ENCODE measurements at regions not wholly inside any gene's neighbourhood (a gene's known extent, or its start where the extent isn't known, plus 50 kb on each side); places are given as distances from the start of the nearest gene placed in this dataset.

GRCh38 chr2:51681854-51682253 is 649.9 kb upstream of the NRXN1 start:
- Mint-ChIP-seq H3K27ac (no peak overlapping the region), H3K4me3 (no peak overlapping the region), H3K4me1 (no peaks in the 10 kb centered on the region), H3K27me3 (no peaks in the 10 kb centered on the region), H3K9me3 (peaks cover 5% of the 10 kb centered on the region), H3K36me3 (ENCODE audit: low read depth) (no peaks in the 10 kb centered on the region)
- intact Hi-C loops (cut with micrococcal nuclease) = no loop called here
- DNase-seq = no peak

GRCh38 chr2:51673628-51674027 is 641.7 kb upstream of the NRXN1 start:
- no peak for DNase-seq
- peaks cover 6% of the 10 kb centered on the region for H3K9me3 Mint-ChIP-seq
- no peaks in the 10 kb centered on the region for H3K4me1 Mint-ChIP-seq
- H3K27me3 Mint-ChIP-seq = no peaks in the 10 kb centered on the region
- H3K36me3 Mint-ChIP-seq (ENCODE audit: low read depth) = no peaks in the 10 kb centered on the region
- intact Hi-C loops (cut with micrococcal nuclease) = no loop called here
- H3K27ac Mint-ChIP-seq = no peak overlapping the region
- H3K4me3 Mint-ChIP-seq = no peak overlapping the region

GRCh38 chr2:51667679-51668078 is 635.7 kb upstream of the NRXN1 start:
- Mint-ChIP-seq H3K4me1 (no peaks in the 10 kb centered on the region), H3K4me3 (no peak overlapping the region), H3K36me3 (ENCODE audit: low read depth) (no peaks in the 10 kb centered on the region), H3K27ac (no peak overlapping the region), H3K27me3 (no peaks in the 10 kb centered on the region), H3K9me3 (peaks cover 11% of the 10 kb centered on the region)
- intact Hi-C loops (cut with micrococcal nuclease) = no loop called here
- DNase-seq = no peak

- no peak overlapping the region for H3K4me3 Mint-ChIP-seq
- no peak for DNase-seq
- H3K4me1 Mint-ChIP-seq = no peaks in the 10 kb centered on the region
- peaks cover 5% of the 10 kb centered on the region for H3K9me3 Mint-ChIP-seq
- no peak overlapping the region for H3K27ac Mint-ChIP-seq
- H3K27me3 Mint-ChIP-seq = no peaks in the 10 kb centered on the region
- H3K36me3 Mint-ChIP-seq (ENCODE audit: low read depth) = no peaks in the 10 kb centered on the region
- intact Hi-C loops (cut with micrococcal nuclease) = no loop called here
These were observed 630.3 kb upstream of the NRXN1 start for GRCh38 chr2:51662187-51662586.

- peaks cover 7% of the 10 kb centered on the region for H3K9me3 Mint-ChIP-seq
- no peak overlapping the region for H3K27ac Mint-ChIP-seq
- intact Hi-C loops (cut with micrococcal nuclease) = no loop called here
- no peaks in the 10 kb centered on the region for H3K4me1 Mint-ChIP-seq
- H3K4me3 Mint-ChIP-seq = no peak overlapping the region
- H3K36me3 Mint-ChIP-seq (ENCODE audit: low read depth) = no peaks in the 10 kb centered on the region
- no peak for DNase-seq
- H3K27me3 Mint-ChIP-seq = no peaks in the 10 kb centered on the region
These were observed 625.9 kb upstream of the NRXN1 start for GRCh38 chr2:51657849-51658248.

GRCh38 chr2:51650769-51651168 is 618.8 kb upstream of the NRXN1 start:
- intact Hi-C loops (cut with micrococcal nuclease) = no loop called here
- H3K9me3 Mint-ChIP-seq = peaks cover 7% of the 10 kb centered on the region
- H3K4me1 Mint-ChIP-seq = no peaks in the 10 kb centered on the region
- H3K36me3 Mint-ChIP-seq (ENCODE audit: low read depth) = no peaks in the 10 kb centered on the region
- no peak overlapping the region for H3K27ac Mint-ChIP-seq
- H3K27me3 Mint-ChIP-seq = no peaks in the 10 kb centered on the region
- no peak for DNase-seq
- H3K4me3 Mint-ChIP-seq = no peak overlapping the region

- Mint-ChIP-seq H3K27ac (no peak overlapping the region), H3K4me3 (no peak overlapping the region), H3K9me3 (peaks cover 7% of the 10 kb centered on the region), H3K36me3 (ENCODE audit: low read depth) (no peaks in the 10 kb centered on the region), H3K27me3 (no peaks in the 10 kb centered on the region), H3K4me1 (no peaks in the 10 kb centered on the region)
- DNase-seq = no peak
- intact Hi-C loops (cut with micrococcal nuclease) = no loop called here
These were observed 617.4 kb upstream of the NRXN1 start for GRCh38 chr2:51649366-51649765.

GRCh38 chr2:51638811-51639210 is 606.9 kb upstream of the NRXN1 start:
- intact Hi-C loops (cut with micrococcal nuclease) = no loop called here
- no peak overlapping the region for H3K27ac Mint-ChIP-seq
- no peaks in the 10 kb centered on the region for H3K4me1 Mint-ChIP-seq
- no peak for DNase-seq
- no peak overlapping the region for H3K4me3 Mint-ChIP-seq
- H3K27me3 Mint-ChIP-seq = no peaks in the 10 kb centered on the region
- H3K36me3 Mint-ChIP-seq (ENCODE audit: low read depth) = no peaks in the 10 kb centered on the region
- peaks cover 5% of the 10 kb centered on the region for H3K9me3 Mint-ChIP-seq

- no peaks in the 10 kb centered on the region for H3K27me3 Mint-ChIP-seq
- no peak for DNase-seq
- no peak overlapping the region for H3K4me3 Mint-ChIP-seq
- H3K9me3 Mint-ChIP-seq = peaks cover 5% of the 10 kb centered on the region
- intact Hi-C loops (cut with micrococcal nuclease) = no loop called here
- H3K36me3 Mint-ChIP-seq (ENCODE audit: low read depth) = no peaks in the 10 kb centered on the region
- H3K4me1 Mint-ChIP-seq = no peaks in the 10 kb centered on the region
- H3K27ac Mint-ChIP-seq = no peak overlapping the region
These were observed 601.1 kb upstream of the NRXN1 start for GRCh38 chr2:51633073-51633472.

- Mint-ChIP-seq H3K36me3 (ENCODE audit: low read depth) (no peaks in the 10 kb centered on the region), H3K9me3 (peaks cover 2% of the 10 kb centered on the region), H3K4me1 (no peaks in the 10 kb centered on the region), H3K27me3 (no peaks in the 10 kb centered on the region), H3K27ac (no peak overlapping the region), H3K4me3 (no peak overlapping the region)
- DNase-seq = no peak
- intact Hi-C loops (cut with micrococcal nuclease) = no loop called here
These were observed 597.5 kb upstream of the NRXN1 start for GRCh38 chr2:51629406-51629805.

- Mint-ChIP-seq H3K9me3 (no peaks in the 10 kb centered on the region), H3K36me3 (ENCODE audit: low read depth) (no peaks in the 10 kb centered on the region), H3K4me1 (no peaks in the 10 kb centered on the region), H3K27me3 (no peaks in the 10 kb centered on the region), H3K27ac (no peak overlapping the region), H3K4me3 (no peak overlapping the region)
- intact Hi-C loops (cut with micrococcal nuclease) = no loop called here
- DNase-seq = no peak
These were observed 597.0 kb upstream of the NRXN1 start for GRCh38 chr2:51628917-51629316.

GRCh38 chr2:51624995-51625394 is 593.1 kb upstream of the NRXN1 start:
- Mint-ChIP-seq H3K36me3 (ENCODE audit: low read depth) (no peaks in the 10 kb centered on the region), H3K4me1 (no peaks in the 10 kb centered on the region), H3K27ac (no peak overlapping the region), H3K27me3 (no peaks in the 10 kb centered on the region), H3K9me3 (peaks cover 9% of the 10 kb centered on the region), H3K4me3 (no peak overlapping the region)
- intact Hi-C loops (cut with micrococcal nuclease) = no loop called here
- no peak for DNase-seq

- H3K27me3 Mint-ChIP-seq = no peaks in the 10 kb centered on the region
- H3K9me3 Mint-ChIP-seq = peaks cover 9% of the 10 kb centered on the region
- no peak for DNase-seq
- intact Hi-C loops (cut with micrococcal nuclease) = no loop called here
- H3K36me3 Mint-ChIP-seq (ENCODE audit: low read depth) = no peaks in the 10 kb centered on the region
- H3K4me3 Mint-ChIP-seq = no peak overlapping the region
- H3K4me1 Mint-ChIP-seq = no peaks in the 10 kb centered on the region
- no peak overlapping the region for H3K27ac Mint-ChIP-seq
These were observed 588.9 kb upstream of the NRXN1 start for GRCh38 chr2:51620796-51621195.

- no peaks in the 10 kb centered on the region for H3K36me3 Mint-ChIP-seq (ENCODE audit: low read depth)
- no peak overlapping the region for H3K27ac Mint-ChIP-seq
- H3K27me3 Mint-ChIP-seq = no peaks in the 10 kb centered on the region
- no peak overlapping the region for H3K4me3 Mint-ChIP-seq
- H3K4me1 Mint-ChIP-seq = no peaks in the 10 kb centered on the region
- peaks cover 9% of the 10 kb centered on the region for H3K9me3 Mint-ChIP-seq
- intact Hi-C loops (cut with micrococcal nuclease) = no loop called here
- no peak for DNase-seq
These were observed 588.0 kb upstream of the NRXN1 start for GRCh38 chr2:51619961-51620360.

- no peak overlapping the region for H3K4me3 Mint-ChIP-seq
- H3K27ac Mint-ChIP-seq = no peak overlapping the region
- H3K36me3 Mint-ChIP-seq (ENCODE audit: low read depth) = no peaks in the 10 kb centered on the region
- no peaks in the 10 kb centered on the region for H3K27me3 Mint-ChIP-seq
- no peaks in the 10 kb centered on the region for H3K4me1 Mint-ChIP-seq
- intact Hi-C loops (cut with micrococcal nuclease) = no loop called here
- DNase-seq = no peak
- H3K9me3 Mint-ChIP-seq = peaks cover 9% of the 10 kb centered on the region
These were observed 580.5 kb upstream of the NRXN1 start for GRCh38 chr2:51612387-51612786.
